DND-41 (cell line): ENCODE measurements at regions not wholly inside any gene's neighbourhood (a gene's known extent, or its start where the extent isn't known, plus 50 kb on each side); places are given as distances from the start of the nearest gene placed in this dataset.

Experiments
- ATAC-seq: fragments of 200-7000 bp; cut with Tn5 transposase; 3 replicates; pipeline ENCODE4 v1.9.1; 2021; ENCODE audit warnings: low read depth; ENCODE audit not compliant: insufficient read depth
- DNase-seq: peaks from one replicate; pipeline ENCODE4 v3.0.0-alpha.2; 2020
- H2AFZ ChIP-seq: 2 replicates; pipeline ENCODE4 v1.6.0; 2012; ENCODE audit warnings: low read depth, low read length
- H3K27ac ChIP-seq: 2 replicates; pipeline ENCODE4 v1.5.1; 2012; ENCODE audit warnings: low read length, inconsistent platforms
- H3K27me3 ChIP-seq: fragments of 200-600 bp; sonication (generic); 2 replicates; pipeline ENCODE4 v1.6.0; 2012; ENCODE audit warnings: low read length, mild to moderate bottlenecking, inconsistent platforms; ENCODE audit not compliant: insufficient read depth, poor library complexity
- H3K36me3 ChIP-seq: 2 replicates; pipeline ENCODE4 v1.5.1; 2012; ENCODE audit warnings: low read length, inconsistent platforms; ENCODE audit not compliant: insufficient read depth
- H3K4me1 ChIP-seq: 2 replicates; pipeline ENCODE4 v1.5.1; 2012; ENCODE audit warnings: mild to moderate bottlenecking, low read length; ENCODE audit not compliant: insufficient read depth
- H3K4me2 ChIP-seq: 2 replicates; pipeline ENCODE4 v1.6.0; 2012; ENCODE audit warnings: mild to moderate bottlenecking, moderate library complexity, low read length, inconsistent platforms; ENCODE audit not compliant: insufficient read depth
- H3K4me3 ChIP-seq, 2 experiments: fragments of 200-600 bp in 1 of 2; shearing (Covaris generic) in 1 of 2; 2 replicates each; pipeline ENCODE4 v1.5.1; 2012 to 2016; ENCODE audit warnings: inconsistent platforms in 2 of 2, low read length in 2 of 2, mild to moderate bottlenecking in 2 of 2, low read depth in 1 of 2, moderate library complexity in 1 of 2
- H3K79me2 ChIP-seq: 2 replicates; pipeline ENCODE4 v1.6.0; 2012; ENCODE audit warnings: low read length, inconsistent platforms; ENCODE audit not compliant: insufficient read depth
- H3K9ac ChIP-seq: 2 replicates; pipeline ENCODE4 v1.6.0; 2012; ENCODE audit warnings: low read depth, mild to moderate bottlenecking, inconsistent platforms, low read length, moderate library complexity
- H3K9me3 ChIP-seq: 2 replicates; pipeline ENCODE4 v1.5.1; 2012; ENCODE audit warnings: low read length, moderate library complexity, mild to moderate bottlenecking, inconsistent platforms; ENCODE audit not compliant: insufficient read depth, severe bottlenecking
- H4K20me1 ChIP-seq: 2 replicates; pipeline ENCODE4 v1.6.0; 2012; ENCODE audit warnings: low read length; ENCODE audit not compliant: insufficient read depth
- CTCF ChIP-seq: IDR thresholded peaks from 2 replicates; pipeline ENCODE4 v1.5.1; 2012; ENCODE audit warnings: borderline replicate concordance, low read length, moderate library complexity, mild to moderate bottlenecking; ENCODE audit not compliant: poor library complexity, severe bottlenecking; ENCODE audit errors: extremely low read depth
- EZH2 ChIP-seq: IDR thresholded peaks from 3 replicates; pipeline ENCODE4 v1.6.1; 2012; ENCODE audit warnings: borderline replicate concordance, low read depth, mild to moderate bottlenecking, moderate library complexity, low read length, inconsistent platforms; ENCODE audit not compliant: severe bottlenecking

GRCh38 chr9:129263836-129264235 lies 85.8 kb upstream of the IER5L start:
- no peak overlapping the region for H3K9ac ChIP-seq
- ATAC-seq (no peak), DNase-seq (no peak)
- H4K20me1 ChIP-seq: no peaks in the 10 kb centered on the region; the same call in 1 of the 2 replicates
- H2AFZ ChIP-seq: no peak overlapping the region
- no peaks in the 10 kb centered on the region for H3K79me2 ChIP-seq
- H3K36me3 ChIP-seq: no peaks in the 10 kb centered on the region
- H3K4me3 ChIP-seq: no peak overlapping the region
- H3K9me3 ChIP-seq: no peaks in the 10 kb centered on the region
- peaks cover 7% of the 10 kb centered on the region for H3K27me3 ChIP-seq
- H3K4me2 ChIP-seq: no peak overlapping the region
- H3K27ac ChIP-seq: no peak overlapping the region
- no peaks in the 10 kb centered on the region for H3K4me1 ChIP-seq
- TF ChIP-seq EZH2 (no peak), CTCF (no peak)

- Histone ChIP-seq H3K4me2 (no peak overlapping the region), H3K27me3 (peaks cover 7% of the 10 kb centered on the region), H3K9me3 (no peaks in the 10 kb centered on the region), H3K4me1 (no peaks in the 10 kb centered on the region), H3K79me2 (no peaks in the 10 kb centered on the region), H3K4me3 (no peak overlapping the region), H4K20me1 (no peaks in the 10 kb centered on the region; the same call in 1 of the 2 replicates), H2AFZ (no peak overlapping the region), H3K36me3 (no peaks in the 10 kb centered on the region), H3K9ac (no peak overlapping the region), H3K27ac (no peak overlapping the region)
- TF ChIP-seq EZH2 (no peak), CTCF (no peak)
- no peak for DNase-seq
- ATAC-seq: no peak
Observed at GRCh38 chr9:129262261-129262660, 84.2 kb upstream of the IER5L start.

GRCh38 chr9:129259375-129259774 lies 81.3 kb upstream of the IER5L start:
- Histone ChIP-seq H3K9ac (no peak overlapping the region), H3K4me2 (no peak overlapping the region)

More at GRCh38 chr9:129259375-129259774, 81.3 kb upstream of the IER5L start:
- Histone ChIP-seq H3K4me1 (no peaks in the 10 kb centered on the region), H3K4me3 (no peak overlapping the region), H3K36me3 (no peaks in the 10 kb centered on the region), H3K9me3 (no peaks in the 10 kb centered on the region), H3K27ac (no peak overlapping the region), H2AFZ (no peak overlapping the region), H3K79me2 (no peaks in the 10 kb centered on the region), H4K20me1 (no peaks in the 10 kb centered on the region; the same call in 1 of the 2 replicates), H3K27me3 (peaks cover under 1% of the 10 kb centered on the region)
- TF ChIP-seq CTCF (no peak), EZH2 (no peak)
- DNase-seq (no peak), ATAC-seq (no peak)
